Epithelial cell of esophagus (primary cell): ENCODE measurements at regions not wholly inside any gene's neighbourhood (a gene's known extent, or its start where the extent isn't known, plus 50 kb on each side); places are given as distances from the start of the nearest gene placed in this dataset.

Experiments used
- DNase-seq: peaks from one replicate; pipeline ENCODE4 v3.0.0; 2010; ENCODE audit warnings: low read depth
- H3K4me3 ChIP-seq: 2 replicates; pipeline ENCODE4 v1.5.1; 2011; ENCODE audit warnings: mild to moderate bottlenecking, low read length, control low read depth
- CTCF ChIP-seq: IDR thresholded peaks from 2 replicates; pipeline ENCODE4 v1.5.1; 2011; ENCODE audit warnings: low read depth, mild to moderate bottlenecking, low read length, control low read depth, inconsistent platforms; ENCODE audit not compliant: insufficient read depth; ENCODE audit errors: missing control alignments

GRCh38 chr10:58954178-58954577 is 222.3 kb upstream of the PHYHIPL start:
- no peak for DNase-seq
- H3K4me3 ChIP-seq = no peak overlapping the region
- TF ChIP-seq CTCF = no peak

- TF ChIP-seq CTCF = no peak
- no peak overlapping the region for H3K4me3 ChIP-seq
- no peak for DNase-seq
Measured at GRCh38 chr10:58955615-58956014, 220.8 kb upstream of the PHYHIPL start.

- H3K4me3 ChIP-seq = no peak overlapping the region
- no peak for TF ChIP-seq CTCF
- no peak for DNase-seq
Measured at GRCh38 chr10:58956926-58957325, 219.5 kb upstream of the PHYHIPL start.

- H3K4me3 ChIP-seq = no peak overlapping the region
- TF ChIP-seq CTCF = no peak
- DNase-seq = no peak
Measured at GRCh38 chr10:58957517-58957916, 218.9 kb upstream of the PHYHIPL start.

GRCh38 chr10:58963101-58963534 is 213.3 kb upstream of the PHYHIPL start:
- H3K4me3 ChIP-seq = no peak overlapping the region
- TF ChIP-seq CTCF = peak; percentile 29
- DNase-seq = peak; percentile 10

- TF ChIP-seq CTCF = no peak
- no peak for DNase-seq
- no peak overlapping the region for H3K4me3 ChIP-seq
Measured at GRCh38 chr10:58963723-58964124, 212.7 kb upstream of the PHYHIPL start.

- TF ChIP-seq CTCF = no peak
- no peak for DNase-seq
Measured at GRCh38 chr10:58965855-58966254, 210.6 kb upstream of the PHYHIPL start.

More at GRCh38 chr10:58965855-58966254, 210.6 kb upstream of the PHYHIPL start:
- no peak overlapping the region for H3K4me3 ChIP-seq
